EH (cell line): ENCODE measurements at regions not wholly inside any gene's neighbourhood (a gene's known extent, or its start where the extent isn't known, plus 50 kb on each side); places are given as distances from the start of the nearest gene placed in this dataset.
"Not testable (repeated sequence)": the region's sequence is repeated elsewhere in the genome, so short reads cannot be mapped to it uniquely, and the experiment has no call there.

Source experiments
- DNase-seq: peaks from one replicate; pipeline ENCODE4 v3.0.0-alpha.2; 2015; ENCODE audit warnings: low read depth

DNA sequence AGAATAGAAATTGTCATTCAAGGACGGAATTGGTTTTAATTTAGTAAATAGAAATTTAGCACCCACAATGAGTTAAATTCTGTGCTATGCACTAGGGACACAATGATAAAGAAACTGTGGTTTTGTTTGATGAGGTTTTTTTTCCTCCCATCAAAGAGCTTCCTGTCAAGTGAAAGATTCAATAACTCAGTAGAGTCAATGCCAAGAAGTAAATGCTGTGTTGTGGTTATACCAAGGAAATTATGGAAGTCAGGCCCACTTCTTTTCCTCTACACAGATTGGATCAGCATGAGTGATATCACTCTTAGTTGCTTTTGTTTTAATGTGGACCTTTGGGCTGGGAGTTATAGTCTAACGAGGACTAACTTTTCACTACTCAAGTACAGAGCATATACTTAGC, 1269.6 kb upstream of the ADGRL2 start:
- DNase-seq: no peak

DNA sequence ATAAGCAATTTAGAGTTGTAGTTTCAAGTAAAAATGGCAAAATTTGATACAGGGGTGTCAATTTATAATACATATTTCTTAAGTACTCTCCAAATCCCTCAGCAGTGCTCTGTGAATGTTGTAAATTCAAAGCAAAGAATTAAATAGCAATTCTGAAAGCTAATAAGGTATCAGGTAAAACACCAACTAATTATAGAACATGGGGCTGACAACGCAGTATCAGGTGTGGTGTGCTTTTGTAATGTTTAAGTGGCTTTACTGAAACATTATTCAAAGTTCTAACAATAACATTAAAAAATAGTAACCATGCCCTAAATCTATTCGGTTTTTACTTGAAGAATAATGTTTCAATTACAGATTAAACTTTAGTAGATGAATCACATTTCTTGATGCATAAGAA, 1271.2 kb upstream of the ADGRL2 start:
- no peak for DNase-seq

DNA sequence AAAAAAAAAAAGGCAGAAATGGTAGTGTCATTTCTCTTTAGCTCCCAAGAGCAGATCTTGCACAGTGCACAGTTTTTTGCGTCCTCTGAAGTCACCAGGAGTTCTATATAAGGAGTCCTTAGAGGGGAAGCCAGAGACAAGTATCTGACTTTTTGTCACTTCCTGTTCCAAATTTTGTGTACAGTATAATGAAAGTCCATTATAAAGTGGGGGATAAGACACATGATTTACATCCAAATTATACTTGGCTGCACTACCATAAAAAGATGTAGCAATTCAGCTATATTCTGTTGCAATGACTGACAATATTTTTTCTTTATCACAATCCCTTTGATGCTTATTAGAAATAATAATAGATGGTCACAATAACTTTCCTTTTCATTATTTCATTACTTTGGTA, 1276.9 kb upstream of the ADGRL2 start:
- no peak for DNase-seq

DNA sequence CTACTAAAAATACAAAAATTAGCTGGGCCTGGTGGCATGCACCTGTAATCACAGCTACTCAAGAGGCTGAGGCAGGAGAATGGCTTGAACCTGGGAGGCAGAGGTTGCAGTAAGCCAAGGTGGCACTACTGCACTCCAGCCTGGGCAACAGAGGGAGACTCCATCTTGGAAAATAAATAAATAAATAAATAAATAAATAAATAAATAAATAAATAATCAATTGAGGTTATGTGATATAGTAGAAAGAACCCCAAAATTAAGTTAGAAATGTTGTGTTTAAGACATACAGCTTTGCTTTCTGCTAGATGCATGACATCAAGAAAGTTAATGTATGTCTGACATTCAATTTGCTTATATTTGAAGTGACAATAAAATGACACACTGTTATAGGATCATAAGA, 1277.7 kb upstream of the ADGRL2 start:
- DNase-seq: not testable (repeated sequence)

DNA sequence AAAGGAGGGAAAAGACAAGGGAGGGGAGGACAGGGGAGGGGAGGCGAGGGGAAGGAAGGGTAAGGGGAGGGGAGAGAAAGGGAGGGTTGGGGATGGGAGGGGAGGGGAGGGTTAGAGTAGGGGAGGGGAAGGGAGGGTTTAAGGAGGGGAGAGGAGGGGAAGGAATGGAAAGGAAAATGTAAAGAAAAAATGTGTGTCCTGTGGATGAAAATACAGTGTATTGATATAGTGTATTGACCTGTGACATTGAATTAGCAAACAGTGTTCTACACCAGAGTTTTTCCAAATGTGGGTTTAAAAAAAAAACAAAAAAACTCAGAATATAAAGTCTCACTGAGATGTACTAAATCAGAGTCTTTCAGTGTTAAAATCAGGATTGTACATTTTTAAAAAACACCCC, 1279.8 kb upstream of the ADGRL2 start:
- no peak for DNase-seq

DNA sequence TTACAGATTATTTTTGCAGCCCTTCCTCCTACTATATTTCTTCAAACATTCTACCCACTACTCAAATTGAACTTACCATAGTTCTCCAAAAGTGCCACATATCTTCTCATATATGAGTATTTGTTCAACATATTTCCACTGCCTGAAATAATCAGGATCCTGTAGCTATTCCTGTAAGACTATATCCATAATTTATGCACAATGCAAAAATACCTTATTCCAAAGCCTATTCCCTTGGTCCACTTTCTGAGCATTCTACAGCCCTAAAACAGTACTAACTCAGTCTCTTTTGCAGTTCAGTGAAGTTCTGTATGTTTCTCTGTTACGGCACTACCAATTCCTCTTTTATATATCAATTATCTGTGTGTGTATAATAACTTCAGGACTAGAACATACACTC, 1283.7 kb upstream of the ADGRL2 start:
- no peak for DNase-seq

DNA sequence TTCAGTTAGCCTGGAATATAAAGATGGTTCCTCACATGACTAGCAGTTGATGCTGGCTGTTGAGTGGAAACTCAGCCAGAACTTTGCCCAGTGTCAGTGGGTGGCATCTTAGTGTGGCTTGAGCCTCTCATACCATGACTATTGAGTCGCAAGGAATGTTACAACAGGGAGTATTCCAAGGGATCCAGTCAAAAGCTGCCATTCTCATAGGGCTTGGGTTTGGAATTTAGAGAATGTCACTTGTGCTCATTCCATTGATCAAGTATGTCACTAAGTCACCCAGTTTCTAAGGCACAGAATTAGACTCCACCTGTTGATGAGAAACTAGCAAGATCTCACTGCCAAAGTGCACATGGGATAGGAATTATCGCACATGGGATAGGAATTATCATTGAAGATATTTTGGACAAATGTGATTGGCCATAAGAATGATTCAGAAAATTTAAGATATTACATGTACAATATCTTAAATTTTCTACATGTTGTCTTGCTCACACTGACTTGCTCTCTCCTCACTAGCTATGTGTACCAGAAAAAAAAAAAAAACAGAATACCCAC, 1290.7 kb upstream of the ADGRL2 start:
- no peak for DNase-seq

DNA sequence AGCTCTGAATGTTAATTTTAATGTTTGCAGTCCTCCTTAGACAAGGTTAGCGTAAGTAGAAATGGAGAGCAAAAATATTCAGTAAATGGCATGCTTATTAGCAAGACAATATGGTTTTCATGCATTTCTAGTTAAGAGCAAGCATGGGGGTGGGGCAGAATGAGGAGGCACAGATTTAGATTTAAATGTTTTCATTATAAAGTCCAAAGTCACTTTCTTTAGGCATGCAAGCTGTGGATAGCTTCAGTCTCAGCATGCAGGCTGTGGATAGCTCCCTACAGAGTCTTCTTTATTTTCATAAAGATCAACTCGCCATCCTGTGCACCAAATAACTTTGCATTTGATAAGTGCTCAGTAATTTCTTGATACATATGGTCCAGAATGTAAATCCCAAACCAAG, 1294.5 kb upstream of the ADGRL2 start:
- no peak for DNase-seq

DNA sequence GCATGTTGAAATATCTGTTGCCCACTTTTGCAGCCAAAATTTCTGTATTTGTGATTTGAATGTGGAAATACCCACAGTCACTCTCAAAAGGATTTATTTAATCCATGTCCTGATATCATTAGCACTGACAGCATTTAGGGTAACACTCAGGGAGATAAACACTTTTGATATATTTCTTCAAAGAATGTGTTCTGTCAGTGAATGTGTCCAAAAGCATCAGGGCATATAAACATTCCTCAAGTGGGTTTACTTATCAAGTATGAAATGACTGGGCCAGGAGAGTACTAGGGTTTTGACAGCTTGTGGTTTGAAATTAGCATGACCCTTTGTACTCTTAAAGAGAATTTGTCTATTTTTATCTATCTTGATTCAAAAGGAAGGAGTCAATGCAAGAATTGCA, 1302.1 kb upstream of the ADGRL2 start:
- no peak for DNase-seq

DNA sequence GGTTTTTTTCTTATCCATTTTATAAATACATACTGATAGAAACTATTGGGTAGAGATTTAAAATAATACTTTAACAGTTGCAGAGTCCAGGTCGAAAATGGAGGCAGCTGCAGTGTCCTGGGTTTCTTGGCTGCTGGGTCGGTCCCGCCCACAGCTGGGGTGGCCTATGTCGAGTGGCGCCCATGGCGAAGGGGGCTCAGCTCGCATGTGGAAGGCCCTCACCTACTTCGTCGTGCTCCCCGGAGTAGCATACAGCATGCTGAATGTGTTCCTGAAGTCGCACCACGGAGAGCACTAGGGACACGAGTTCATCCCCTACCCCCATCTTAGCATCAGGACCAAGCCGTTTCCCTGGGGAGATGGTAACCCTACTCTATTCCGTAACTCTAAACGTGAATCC, 1304.9 kb upstream of the ADGRL2 start:
- DNase-seq: no peak

DNA sequence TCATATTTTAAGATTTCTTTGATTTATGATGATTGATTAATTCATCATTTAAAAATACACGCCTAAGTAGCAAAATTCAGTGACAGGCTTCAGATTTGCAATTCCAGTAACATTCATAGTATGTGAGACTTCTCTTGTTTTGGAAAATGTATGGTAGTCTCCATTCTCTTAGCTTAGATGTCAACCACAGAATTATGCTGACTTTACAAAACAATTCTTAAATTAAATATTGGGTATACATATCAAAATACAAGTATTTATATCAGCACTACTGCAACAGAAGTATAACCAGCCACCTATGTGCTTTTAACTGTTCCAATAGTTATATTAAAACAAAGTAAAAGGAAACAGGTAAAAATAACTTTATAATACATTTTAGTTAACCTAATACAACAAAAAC, 1328.6 kb upstream of the ADGRL2 start:
- DNase-seq: no peak

DNA sequence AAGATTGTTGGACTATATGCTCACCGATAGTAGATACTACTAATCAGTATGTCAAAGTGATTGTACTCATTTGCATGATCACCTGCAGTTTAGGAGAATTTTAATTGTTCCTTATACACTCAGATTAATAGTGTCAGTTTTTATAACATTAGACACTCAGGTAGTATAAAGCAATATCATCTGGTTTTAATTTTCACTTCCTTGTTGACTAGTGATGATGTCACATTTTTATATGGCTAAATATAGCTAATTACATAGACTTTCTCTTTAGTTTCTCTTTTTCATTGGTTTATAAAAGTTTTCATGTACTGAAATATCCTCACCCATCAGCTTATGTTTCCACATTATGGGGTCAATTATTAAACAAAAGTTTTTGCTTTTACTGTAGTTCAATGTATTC, 1332.4 kb upstream of the ADGRL2 start:
- DNase-seq: no peak

DNA sequence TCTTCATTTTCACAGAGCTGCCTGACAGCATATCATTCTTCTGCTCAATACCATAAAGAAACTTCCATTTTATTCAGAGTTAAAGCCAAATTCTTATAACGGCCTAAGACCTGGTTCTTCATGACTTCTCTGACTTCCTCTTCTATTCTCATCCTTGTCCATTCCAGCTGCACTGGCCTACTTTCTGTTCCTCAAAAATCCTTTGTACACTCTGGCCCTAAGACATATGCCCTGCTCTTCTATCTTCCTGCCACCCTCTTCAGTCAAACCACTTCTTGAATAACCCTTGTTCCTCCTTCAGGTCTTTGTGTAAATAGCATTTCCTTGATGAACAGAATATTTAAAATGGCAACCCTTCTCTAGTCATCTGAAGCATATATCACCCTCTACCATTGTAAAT, 1338.7 kb upstream of the ADGRL2 start:
- no peak for DNase-seq

DNA sequence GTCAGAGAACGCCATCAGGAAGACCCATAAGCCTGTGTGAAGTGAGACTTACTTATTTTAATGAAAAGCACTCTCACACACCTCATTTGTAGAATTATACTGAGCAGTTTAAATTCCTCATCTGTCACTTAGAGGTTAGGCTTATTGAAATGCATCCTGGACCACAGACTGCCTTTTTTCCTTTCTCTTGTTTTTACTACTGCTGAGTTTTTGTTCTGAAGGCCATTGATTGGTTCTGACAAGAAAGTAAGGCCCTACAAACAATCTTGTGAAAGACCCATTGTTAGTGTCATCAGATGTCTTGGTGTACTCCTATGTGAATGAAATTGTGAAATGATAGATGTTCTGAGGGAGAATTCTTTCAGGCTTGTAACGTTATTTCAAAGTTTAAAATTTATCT, 1343.3 kb upstream of the ADGRL2 start:
- DNase-seq: no peak

DNA sequence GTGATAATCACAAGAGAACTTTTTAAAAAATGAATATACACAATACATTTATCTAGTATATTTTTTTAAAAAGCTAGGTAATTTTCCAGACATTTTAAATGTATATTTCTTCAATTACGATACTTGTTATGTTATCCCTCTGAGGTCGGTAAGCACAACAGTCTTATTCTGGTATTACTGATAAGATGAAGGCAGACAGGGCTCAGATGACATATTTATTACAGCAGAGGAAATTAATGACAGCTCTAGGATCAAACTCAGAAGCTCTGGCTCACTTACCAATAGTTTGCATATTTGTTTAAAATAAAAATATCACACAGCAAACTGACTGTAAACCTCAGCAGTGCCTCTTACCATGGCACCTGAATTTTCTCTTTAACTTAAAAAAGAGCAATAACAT, 1347.0 kb upstream of the ADGRL2 start:
- DNase-seq: no peak

DNA sequence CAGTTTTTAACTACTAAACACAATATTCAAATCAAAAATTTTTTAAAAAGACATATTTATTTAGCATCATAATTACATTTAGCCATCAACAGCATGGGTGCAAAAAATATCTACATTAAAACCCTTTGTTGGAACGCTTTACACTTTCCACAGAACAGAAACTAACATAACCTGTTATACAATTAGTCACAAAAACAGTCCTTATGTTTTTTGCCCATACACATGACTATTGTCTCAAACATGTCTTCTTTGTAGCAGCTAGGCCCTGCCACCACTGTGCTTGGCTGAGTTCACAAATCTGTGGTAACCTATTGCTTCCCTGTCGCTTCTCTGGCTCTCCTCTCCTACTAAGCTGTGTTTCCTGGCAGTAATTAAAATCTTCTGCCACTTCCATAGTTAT, 1350.0 kb upstream of the ADGRL2 start:
- no peak for DNase-seq

DNA sequence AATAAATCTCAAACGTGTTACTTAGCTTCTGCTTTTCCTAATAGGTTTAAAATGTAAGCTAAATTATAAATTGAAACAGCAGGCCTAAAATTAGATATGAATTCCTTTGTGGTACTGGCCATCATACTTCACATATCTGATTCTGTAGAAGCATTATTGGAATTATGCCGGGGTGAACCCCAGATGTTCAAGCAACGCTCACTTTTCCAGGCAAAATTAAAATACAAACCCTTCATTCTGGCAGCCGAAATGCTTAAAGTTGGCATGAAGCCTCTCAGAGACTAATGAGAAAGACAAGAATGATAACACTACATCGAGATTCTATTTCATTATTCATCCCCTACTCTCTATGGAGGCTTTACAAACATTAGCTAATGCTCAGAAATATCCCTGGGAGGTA, 1352.7 kb upstream of the ADGRL2 start:
- peak; percentile 2 for DNase-seq

DNA sequence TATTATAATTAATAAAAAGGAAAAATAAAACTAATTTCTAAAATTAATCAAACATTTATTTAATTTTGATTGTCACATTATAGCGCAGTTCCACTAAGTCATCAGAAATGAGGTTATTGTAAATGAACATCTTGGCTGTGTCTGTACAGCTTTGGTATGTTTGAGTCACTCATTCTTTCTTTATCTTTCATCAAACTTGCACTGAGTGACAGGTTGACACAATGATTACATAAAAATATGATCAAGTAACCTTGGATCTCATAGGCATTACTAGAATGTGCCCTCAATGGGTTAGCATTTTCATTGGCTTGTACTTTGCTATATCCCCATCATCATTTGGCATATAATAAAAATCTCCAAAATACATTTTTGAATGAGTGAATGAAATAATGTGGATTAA, 1353.2 kb upstream of the ADGRL2 start:
- no peak for DNase-seq

DNA sequence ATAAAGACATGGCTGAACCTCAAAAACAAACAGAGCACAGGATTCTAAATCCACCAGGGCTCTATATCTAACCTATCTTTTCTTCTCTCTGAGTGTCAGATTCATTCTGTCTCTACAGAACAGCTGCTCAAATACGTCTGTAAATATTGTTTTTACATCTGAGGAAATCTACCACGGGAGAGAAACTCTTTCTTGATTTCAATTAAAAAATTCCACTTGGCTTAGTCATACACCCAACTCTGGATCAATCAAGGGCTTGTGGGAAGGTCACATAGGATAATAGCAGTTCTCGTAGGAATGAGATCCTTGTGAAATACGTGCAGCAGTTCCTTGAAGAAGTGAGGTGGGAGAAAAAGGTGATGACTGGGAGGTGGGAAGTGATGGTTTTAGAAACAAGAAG, 1355.7 kb upstream of the ADGRL2 start:
- DNase-seq: peak; percentile 7

DNA sequence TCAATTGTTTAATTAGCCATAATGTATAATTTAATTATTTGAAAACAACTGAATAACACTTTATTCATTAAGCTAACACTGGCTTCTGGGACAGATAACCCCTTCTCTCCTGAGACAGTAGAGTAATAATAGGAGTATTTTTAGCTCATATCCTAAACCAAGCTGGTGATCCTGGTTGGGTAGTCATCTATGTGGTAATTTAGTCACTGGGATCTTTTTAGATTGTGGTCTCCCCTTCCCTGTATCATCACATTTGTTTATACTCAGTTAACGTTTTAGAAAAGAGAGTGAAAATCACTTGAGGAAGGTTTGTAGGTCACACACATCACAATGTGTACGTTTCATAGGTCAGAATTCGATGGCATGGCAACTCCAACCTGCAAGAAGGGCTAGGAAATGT, 1356.6 kb upstream of the ADGRL2 start:
- DNase-seq: no peak

DNA sequence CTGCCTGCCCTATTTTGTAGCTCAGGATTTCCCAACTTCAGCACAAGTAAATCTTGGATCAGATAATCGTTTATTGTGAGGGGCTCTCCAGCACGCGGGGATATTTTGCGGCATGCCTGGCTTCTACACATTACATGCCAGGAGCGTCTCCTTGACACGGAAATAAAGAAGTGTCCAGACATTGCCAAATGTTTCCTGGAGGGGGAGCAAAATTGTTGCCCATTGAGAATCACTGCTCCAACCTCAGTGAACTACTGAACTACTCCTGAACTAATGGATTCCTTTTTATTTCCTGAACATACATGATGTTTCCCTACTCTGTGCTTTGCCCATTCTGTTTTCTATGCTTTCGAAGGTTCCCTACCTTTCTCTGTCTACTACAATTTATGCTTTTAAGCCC, 1359.1 kb upstream of the ADGRL2 start:
- DNase-seq: no peak

DNA sequence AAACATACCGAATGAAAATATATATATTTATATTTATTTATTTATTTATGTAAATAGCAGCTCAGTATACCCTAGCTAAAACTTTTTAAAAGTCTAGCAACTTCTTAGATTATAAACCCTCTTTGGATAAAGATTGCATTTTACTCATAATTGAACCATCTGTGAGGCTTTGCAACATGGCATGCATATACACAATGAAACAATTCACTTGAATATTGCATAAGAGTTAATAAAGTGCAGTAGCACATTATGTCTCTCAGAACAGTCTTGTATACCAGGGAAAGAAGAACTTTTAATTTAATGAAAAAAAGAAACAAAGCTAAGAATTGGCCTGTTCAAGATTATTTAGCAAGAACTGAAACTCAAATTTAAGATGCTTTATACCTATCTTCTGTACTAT, 1363.9 kb upstream of the ADGRL2 start:
- no peak for DNase-seq

DNA sequence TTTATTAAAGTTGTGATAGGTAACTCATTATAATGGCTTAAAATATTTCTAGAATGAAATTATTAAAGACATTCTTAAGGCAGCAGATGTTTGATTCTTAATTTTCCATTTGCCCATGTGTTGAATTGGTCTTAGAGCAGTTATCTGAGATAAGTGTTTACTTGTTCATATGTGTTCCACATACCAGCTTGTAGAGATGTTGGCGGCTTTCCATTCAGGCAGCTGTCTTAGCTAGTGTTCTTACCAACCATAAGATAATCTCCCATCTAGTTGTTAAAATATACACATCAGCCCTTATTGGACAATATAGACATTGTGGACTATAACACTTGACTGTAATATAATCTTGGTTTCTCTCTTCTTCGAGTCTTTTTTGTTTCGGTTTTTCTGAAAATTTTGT, 1372.9 kb upstream of the ADGRL2 start:
- DNase-seq: no peak

DNA sequence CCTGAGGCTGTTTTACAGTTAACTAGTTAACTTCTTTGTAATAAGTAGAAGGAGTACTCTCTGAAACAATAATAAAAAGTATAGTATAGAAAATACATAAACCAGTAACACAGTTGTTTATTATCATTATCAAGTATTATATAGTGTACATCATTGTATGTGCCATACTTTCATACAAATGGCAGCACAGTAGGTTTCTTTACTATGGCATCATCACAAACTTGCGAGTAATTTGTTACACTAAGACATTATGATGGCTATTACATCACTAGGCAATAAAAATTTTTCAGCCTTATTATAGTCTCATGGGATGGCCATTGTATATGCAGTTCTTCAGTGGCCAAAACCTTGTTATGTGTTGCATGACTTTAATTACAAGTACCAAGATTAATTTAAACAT, 1376.5 kb upstream of the ADGRL2 start:
- DNase-seq: no peak

DNA sequence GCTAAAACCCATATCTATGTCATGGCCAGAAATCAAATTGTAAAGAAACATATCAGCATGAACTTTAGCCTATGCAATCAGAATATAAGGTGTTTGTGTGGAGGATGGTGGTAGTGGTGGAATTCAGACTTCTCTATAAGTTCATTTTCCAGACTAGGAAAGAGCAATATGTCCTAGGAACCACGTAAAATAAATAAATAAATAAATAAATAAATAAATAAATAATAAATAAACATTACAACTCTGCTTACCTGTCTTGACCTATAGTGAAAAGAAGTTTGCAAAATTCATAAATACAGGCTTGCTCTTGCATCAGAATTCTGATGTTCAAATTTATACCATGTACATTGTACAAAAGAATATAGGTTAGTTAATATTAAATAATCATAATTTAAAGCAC, 1382.6 kb upstream of the ADGRL2 start:
- DNase-seq: no peak
